Uterus (tissue), 3 donors: ENCODE measurements at regions not wholly inside any gene's neighbourhood (a gene's known extent, or its start where the extent isn't known, plus 50 kb on each side); places are given as distances from the start of the nearest gene placed in this dataset.

Experiments
- DNase-seq, 2 donors: peaks; one replicate each; pipeline ENCODE4 v3.0.0-alpha.2; 2019 to 2020
- H3K27ac ChIP-seq, 2 donors: fragments of 200-600 bp; sonication (generic); 1 replicate in 1 of 2; 2 replicates in 1 of 2; pipeline ENCODE4 v1.5.1; 2016 to 2018
- H3K27me3 ChIP-seq, 2 donors: fragments of 200-600 bp; sonication (generic); one replicate each; pipeline ENCODE4 v1.5.1; 2018 to 2019; ENCODE audit warnings: control low read depth in 1 of 2
- H3K36me3 ChIP-seq, 2 donors: fragments of 200-600 bp; sonication (generic); one replicate each; pipeline ENCODE4 v1.5.1; 2019; ENCODE audit warnings: control low read depth in 1 of 2
- H3K4me1 ChIP-seq, 2 donors: fragments of 200-600 bp; sonication (generic); one replicate each; pipeline ENCODE4 v1.5.1; 2018 to 2019; ENCODE audit warnings: control low read depth in 1 of 2
- H3K4me3 ChIP-seq, 2 donors: fragments of 200-600 bp; sonication (generic); 1 replicate in 1 of 2; 2 replicates in 1 of 2; pipeline ENCODE4 v1.5.1; 2018 to 2019; ENCODE audit warnings: mild to moderate bottlenecking in 1 of 2
- H3K9me3 ChIP-seq, 2 donors: fragments of 200-600 bp; sonication (generic); one replicate each; pipeline ENCODE4 v1.5.1; 2019; ENCODE audit warnings: control low read depth in 1 of 2
- POLR2A ChIP-seq, 2 donors: fragments of 450-650 bp; IDR thresholded peaks; one replicate each; pipeline ENCODE4 v1.6.1; 2016; ENCODE audit warnings: antibody characterized with exemption in 2 of 2, mild to moderate bottlenecking in 1 of 2, moderate library complexity in 1 of 2
- intact Hi-C: fragments of 100-400 bp; cut with DNase I; formaldehyde crosslinking; loops from one replicate; pipeline ENCODE4 v1.15.1; 2023; ENCODE audit warnings: low total_unique reads
- TF ChIP-seq, protein P1 (sequence below), 4 experiments: fragments of 200-600 bp in 2 of 4; fragments of 450-650 bp in 2 of 4; sonication (generic) in 2 of 4; IDR thresholded peaks; one replicate each; pipeline ENCODE4 v1.5.1; 2016 to 2019; ENCODE audit warnings: antibody characterized with exemption in 4 of 4, mild to moderate bottlenecking in 2 of 4, moderate library complexity in 1 of 4
- donor health status: DM: yes; HTN: yes; CAD: no.

DNA sequence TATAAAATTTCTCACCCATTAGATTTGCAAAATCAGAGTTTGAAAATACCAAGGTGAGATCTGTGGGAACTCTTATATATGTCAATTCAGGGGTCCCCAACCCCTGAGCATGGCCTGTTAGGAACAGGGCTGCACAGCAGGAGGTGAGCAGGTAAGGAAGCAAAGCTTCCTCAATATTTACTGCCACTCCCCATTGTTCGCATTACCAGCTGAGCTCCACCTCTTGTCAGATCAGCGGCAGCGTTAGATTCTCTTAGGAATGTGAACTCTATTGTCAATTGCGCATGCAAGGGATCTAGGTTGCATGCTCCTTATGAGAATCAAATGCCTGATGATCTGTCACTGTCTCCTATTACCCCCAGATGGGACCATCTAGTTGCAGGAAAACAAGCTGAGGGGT is 376.6 kb downstream of the LMO4 start:
- no peak for DNase-seq
- Histone ChIP-seq H3K27me3 (no peaks in the 10 kb centered on the region), H3K9me3 (peaks cover 0 to 3% of the 10 kb centered on the region in 2 donors), H3K36me3 (no peaks in the 10 kb centered on the region), H3K27ac (no peak overlapping the region), H3K4me3 (no peak overlapping the region), H3K4me1 (no peaks in the 10 kb centered on the region)
- intact Hi-C loops = no loop called here
- no peak for TF ChIP-seq POLR2A (IDR thresholded peaks at IDR 0.05)
- TF ChIP-seq, protein P1, sequence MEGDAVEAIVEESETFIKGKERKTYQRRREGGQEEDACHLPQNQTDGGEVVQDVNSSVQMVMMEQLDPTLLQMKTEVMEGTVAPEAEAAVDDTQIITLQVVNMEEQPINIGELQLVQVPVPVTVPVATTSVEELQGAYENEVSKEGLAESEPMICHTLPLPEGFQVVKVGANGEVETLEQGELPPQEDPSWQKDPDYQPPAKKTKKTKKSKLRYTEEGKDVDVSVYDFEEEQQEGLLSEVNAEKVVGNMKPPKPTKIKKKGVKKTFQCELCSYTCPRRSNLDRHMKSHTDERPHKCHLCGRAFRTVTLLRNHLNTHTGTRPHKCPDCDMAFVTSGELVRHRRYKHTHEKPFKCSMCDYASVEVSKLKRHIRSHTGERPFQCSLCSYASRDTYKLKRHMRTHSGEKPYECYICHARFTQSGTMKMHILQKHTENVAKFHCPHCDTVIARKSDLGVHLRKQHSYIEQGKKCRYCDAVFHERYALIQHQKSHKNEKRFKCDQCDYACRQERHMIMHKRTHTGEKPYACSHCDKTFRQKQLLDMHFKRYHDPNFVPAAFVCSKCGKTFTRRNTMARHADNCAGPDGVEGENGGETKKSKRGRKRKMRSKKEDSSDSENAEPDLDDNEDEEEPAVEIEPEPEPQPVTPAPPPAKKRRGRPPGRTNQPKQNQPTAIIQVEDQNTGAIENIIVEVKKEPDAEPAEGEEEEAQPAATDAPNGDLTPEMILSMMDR (IDR thresholded peaks at IDR 0.05) = no peak

DNA sequence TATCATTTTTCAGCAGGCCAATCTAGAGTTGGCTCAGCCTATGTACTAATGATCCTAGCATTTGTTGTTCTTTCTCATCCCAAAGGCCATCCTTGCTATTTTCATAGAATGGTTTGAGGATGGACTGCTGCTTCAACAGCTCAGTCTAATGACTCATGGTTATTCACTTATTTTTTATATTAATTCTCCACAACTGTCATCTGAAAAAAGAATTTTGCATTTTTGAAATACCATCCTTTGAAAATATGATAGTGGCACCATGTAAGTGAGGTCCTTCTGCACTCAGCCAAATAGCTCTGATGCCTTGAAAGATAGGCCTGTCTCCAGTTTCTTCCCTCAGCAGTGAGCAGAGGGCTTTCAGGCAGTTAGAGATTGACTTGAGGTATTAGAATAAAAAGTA is 377.5 kb downstream of the LMO4 start:
- intact Hi-C loops = no loop called here
- DNase-seq = no peak
- Histone ChIP-seq H3K36me3 (no peaks in the 10 kb centered on the region), H3K4me3 (no peak overlapping the region), H3K27ac (no peak overlapping the region), H3K9me3 (peaks cover 0 to 3% of the 10 kb centered on the region in 2 donors), H3K27me3 (no peaks in the 10 kb centered on the region), H3K4me1 (no peaks in the 10 kb centered on the region)
- no peak for TF ChIP-seq POLR2A (IDR thresholded peaks at IDR 0.05)
- TF ChIP-seq, protein P1 (IDR thresholded peaks at IDR 0.05) = no peak

DNA sequence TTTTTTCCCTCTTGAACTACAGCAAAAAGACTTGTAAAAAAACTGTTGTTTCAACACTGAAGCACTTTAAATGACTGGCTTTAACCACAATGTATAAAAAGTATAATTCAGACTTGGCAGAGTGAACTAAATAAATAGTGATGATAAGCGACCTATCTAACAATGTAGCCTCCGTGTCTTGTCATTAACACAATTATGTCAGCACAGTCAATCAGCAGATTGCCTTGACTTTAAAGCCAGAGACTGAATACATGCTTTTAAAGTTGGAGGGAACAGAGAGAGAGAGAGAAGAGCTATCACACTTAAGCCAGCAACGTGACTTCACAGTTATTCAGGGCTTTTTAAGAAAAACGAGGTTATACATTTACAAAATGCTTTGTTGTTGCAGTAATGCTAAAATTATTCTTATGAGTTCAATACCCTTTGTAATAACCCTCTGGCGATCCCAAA is 378.1 kb downstream of the LMO4 start:
- no peak for TF ChIP-seq POLR2A (IDR thresholded peaks at IDR 0.05)
- TF ChIP-seq, protein P1 (IDR thresholded peaks at IDR 0.05) = no peak
- Histone ChIP-seq H3K4me1 (no peaks in the 10 kb centered on the region), H3K9me3 (peaks cover 0 to 2% of the 10 kb centered on the region in 2 donors), H3K36me3 (no peaks in the 10 kb centered on the region), H3K27me3 (no peaks in the 10 kb centered on the region), H3K4me3 (no peak overlapping the region), H3K27ac (no peak overlapping the region)
- DNase-seq = no peak
- intact Hi-C loops = no loop called here

DNA sequence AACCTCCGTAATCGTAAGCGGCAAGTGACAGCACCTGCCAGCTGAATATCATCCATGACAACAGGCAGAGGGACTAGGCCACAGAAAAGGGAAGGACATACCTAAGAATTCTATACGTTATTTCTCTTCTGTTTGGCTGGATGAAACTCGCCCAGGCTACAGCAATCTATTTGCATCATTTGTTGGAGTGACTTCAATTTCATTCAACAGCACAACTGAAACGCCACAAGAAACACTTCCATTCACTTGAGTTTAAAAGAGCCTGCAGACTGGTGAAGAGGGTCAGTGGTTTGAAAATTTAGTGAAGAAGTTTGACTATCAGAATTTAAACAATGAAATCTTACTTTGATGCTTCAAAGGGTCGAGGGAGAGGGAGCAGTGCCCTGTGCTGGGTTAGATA is 378.7 kb downstream of the LMO4 start:
- Histone ChIP-seq H3K36me3 (no peaks in the 10 kb centered on the region), H3K27me3 (no peaks in the 10 kb centered on the region), H3K4me1 (no peaks in the 10 kb centered on the region), H3K9me3 (no peaks in the 10 kb centered on the region), H3K27ac (no peak overlapping the region), H3K4me3 (no peak overlapping the region)
- TF ChIP-seq, protein P1 (IDR thresholded peaks at IDR 0.05) = no peak
- no peak for TF ChIP-seq POLR2A (IDR thresholded peaks at IDR 0.05)
- no peak for DNase-seq
- intact Hi-C loops = no loop called here

DNA sequence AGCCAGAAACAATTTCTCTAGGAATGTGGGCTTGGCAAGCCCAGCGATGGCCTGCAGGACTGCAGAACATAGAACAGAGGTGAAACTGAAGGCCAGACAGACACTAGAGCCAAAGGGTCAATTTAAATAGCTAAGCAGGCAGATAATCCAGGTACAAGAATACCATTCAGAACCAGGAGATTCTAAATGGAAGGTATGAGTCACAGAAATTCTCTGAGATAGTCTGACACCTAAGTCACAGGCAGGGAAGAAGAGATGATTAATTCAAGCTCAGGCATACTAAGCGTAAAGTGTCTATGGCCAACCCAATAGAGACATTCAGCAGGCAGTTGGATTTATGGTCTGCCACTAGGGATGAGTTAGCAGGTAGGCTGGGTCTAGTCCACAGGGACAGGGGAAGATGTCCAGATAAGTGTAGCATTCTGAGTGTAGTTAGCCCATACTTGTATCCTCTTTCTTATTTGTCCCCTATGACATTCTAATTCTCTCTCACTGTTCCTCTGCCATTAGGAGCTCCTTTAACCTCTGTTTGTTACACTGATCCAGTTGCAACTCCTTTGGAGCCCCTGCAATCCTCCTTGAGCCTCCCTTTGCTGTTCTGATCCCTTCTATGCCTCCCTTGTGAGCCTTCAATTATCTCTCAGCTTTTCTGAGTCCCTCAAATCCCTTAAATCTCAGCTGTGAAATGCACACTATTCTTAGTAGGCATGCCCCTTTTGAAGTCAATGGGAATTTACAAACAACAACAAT is 383.8 kb downstream of the LMO4 start:
- H3K36me3 ChIP-seq = no peaks in the 10 kb centered on the region
- intact Hi-C loops = no loop called here
- H3K27ac ChIP-seq = no peak overlapping the region
- TF ChIP-seq POLR2A (IDR thresholded peaks at IDR 0.05) = no peak
- TF ChIP-seq, protein P1 (IDR thresholded peaks at IDR 0.05) = no peak
- peaks cover 0 to 2% of the 10 kb centered on the region in 2 donors for H3K27me3 ChIP-seq
- no peak overlapping the region for H3K4me3 ChIP-seq
- no peaks in the 10 kb centered on the region for H3K9me3 ChIP-seq
- no peaks in the 10 kb centered on the region for H3K4me1 ChIP-seq
- no peak for DNase-seq
